Thyroid gland (tissue), 4 donors: ENCODE measurements at regions not wholly inside any gene's neighbourhood (a gene's known extent, or its start where the extent isn't known, plus 50 kb on each side); places are given as distances from the start of the nearest gene placed in this dataset.

Experiments
- POLR2A ChIP-seq, 2 donors: fragments of 450-650 bp; IDR thresholded peaks; one replicate each; pipeline ENCODE4 v1.6.1; 2017; ENCODE audit warnings: antibody characterized with exemption in 2 of 2, mild to moderate bottlenecking in 2 of 2, moderate library complexity in 1 of 2
- TF ChIP-seq, protein P1 (sequence below), 6 experiments: fragments of 200-600 bp in 3 of 6; fragments of 450-650 bp in 3 of 6; sonication (generic) in 3 of 6; IDR thresholded peaks; one replicate each; pipeline ENCODE4 v1.5.1; 2016 to 2019; ENCODE audit warnings: antibody characterized with exemption in 6 of 6, mild to moderate bottlenecking in 2 of 6, inconsistent platforms in 1 of 6, moderate library complexity in 1 of 6

DNA sequence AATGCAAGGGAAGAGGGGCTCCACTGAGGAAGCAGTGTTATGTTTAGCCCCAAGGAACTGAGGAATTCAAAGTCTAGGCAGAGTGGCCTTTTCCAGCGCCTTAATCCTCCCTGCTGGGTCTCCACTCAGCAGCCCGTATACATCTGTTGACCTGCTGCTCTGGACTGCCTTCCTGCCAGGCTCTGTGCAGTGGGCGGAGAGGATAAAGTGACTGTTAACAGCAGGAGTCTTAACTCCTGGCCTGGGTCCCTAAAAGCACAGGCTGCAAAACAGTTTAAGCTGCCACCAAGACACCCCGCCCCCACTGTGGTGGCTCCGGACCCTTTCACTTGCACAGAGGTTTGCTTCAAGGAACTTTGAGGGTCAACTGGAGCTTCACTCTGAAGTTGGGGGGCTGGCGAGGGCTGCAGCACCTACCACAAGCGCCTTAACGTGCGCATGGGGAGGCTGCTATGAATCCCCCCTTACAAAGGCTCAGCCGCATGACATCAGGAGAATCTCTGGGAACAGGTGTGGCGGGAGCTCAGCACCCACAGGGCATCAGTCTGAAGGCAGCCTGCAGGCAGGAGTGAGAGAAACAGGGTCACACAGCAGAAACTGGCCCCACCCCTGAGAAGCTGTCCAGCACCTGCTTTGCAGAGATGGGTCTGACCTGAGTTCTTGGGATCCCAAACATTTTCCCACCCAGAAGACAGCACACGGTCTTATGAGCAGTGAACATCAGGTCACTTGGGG lies 358.2 kb upstream of the GATB start:
- TF ChIP-seq, protein P1, sequence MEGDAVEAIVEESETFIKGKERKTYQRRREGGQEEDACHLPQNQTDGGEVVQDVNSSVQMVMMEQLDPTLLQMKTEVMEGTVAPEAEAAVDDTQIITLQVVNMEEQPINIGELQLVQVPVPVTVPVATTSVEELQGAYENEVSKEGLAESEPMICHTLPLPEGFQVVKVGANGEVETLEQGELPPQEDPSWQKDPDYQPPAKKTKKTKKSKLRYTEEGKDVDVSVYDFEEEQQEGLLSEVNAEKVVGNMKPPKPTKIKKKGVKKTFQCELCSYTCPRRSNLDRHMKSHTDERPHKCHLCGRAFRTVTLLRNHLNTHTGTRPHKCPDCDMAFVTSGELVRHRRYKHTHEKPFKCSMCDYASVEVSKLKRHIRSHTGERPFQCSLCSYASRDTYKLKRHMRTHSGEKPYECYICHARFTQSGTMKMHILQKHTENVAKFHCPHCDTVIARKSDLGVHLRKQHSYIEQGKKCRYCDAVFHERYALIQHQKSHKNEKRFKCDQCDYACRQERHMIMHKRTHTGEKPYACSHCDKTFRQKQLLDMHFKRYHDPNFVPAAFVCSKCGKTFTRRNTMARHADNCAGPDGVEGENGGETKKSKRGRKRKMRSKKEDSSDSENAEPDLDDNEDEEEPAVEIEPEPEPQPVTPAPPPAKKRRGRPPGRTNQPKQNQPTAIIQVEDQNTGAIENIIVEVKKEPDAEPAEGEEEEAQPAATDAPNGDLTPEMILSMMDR (IDR thresholded peaks at IDR 0.05) = no peak
- TF ChIP-seq POLR2A (IDR thresholded peaks at IDR 0.05) = no peak
